ENCODE measurements at regions not wholly inside any gene's neighbourhood (a gene's known extent, or its start where the extent isn't known, plus 50 kb on each side); places are given as distances from the start of the nearest gene placed in this dataset.

- no peaks in the 10 kb centered on the region for H3K79me2 ChIP-seq (replicated peaks; ENCODE audit: insufficient read depth, low read length)
- no peaks in the 10 kb centered on the region for H3K27me3 ChIP-seq (ENCODE audit: insufficient read depth, low read depth, low read length)
- no peaks in the 10 kb centered on the region for H3K36me3 ChIP-seq (ENCODE audit: insufficient read depth, low read length)
- H3K4me2 ChIP-seq (ENCODE audit: low read length): no peak overlapping the region
- no peak overlapping the region for H3K9ac ChIP-seq (ENCODE audit: low read length)
- H3K9me3 ChIP-seq (ENCODE audit: low read length): no peaks in the 10 kb centered on the region
- H3K9me2 ChIP-seq (ENCODE audit: insufficient read depth, low read length): no peaks in the 10 kb centered on the region
- H4K20me1 ChIP-seq (ENCODE audit: insufficient read depth): no peaks in the 10 kb centered on the region
- no peak overlapping the region for H3K4me3 ChIP-seq (ENCODE audit: low read length)
- no peak overlapping the region for H3K27ac ChIP-seq (ENCODE audit: low read length)
- H2AFZ ChIP-seq (ENCODE audit: low read depth, low read length): no peak overlapping the region
- H3F3A ChIP-seq (ENCODE audit: insufficient read depth, low read length, poor library complexity, severe bottlenecking): no peaks in the 10 kb centered on the region
- TF ChIP-seq MXI1 (conservative IDR thresholded peaks at IDR 0.05; ENCODE audit: poor library complexity, severe bottlenecking) (no peak), REST (IDR thresholded peaks at IDR 0.05; ENCODE audit: borderline replicate concordance) (no peak), TAF1 (IDR thresholded peaks at IDR 0.05; ENCODE audit: low read depth) (no peak), SMC3 (conservative IDR thresholded peaks at IDR 0.05; ENCODE audit: poor library complexity) (no peak), POLR2AphosphoS5 (IDR thresholded peaks at IDR 0.05) (no peak), RAD21 (conservative IDR thresholded peaks at IDR 0.05) (no peak), EZH2 (IDR thresholded peaks at IDR 0.05; ENCODE audit: borderline replicate concordance, insufficient read depth, low read length, poor library complexity, severe bottlenecking) (no peak), CTCF (IDR thresholded peaks at IDR 0.05; ENCODE audit: poor library complexity, severe bottlenecking) (no peak), EP300 (conservative IDR thresholded peaks at IDR 0.05; ENCODE audit: poor library complexity, severe bottlenecking) (no peak)
Observed at GRCh38 chr5:74376187-74376586, 264.3 kb downstream of the ENC1 start.

GRCh38 chr5:74375271-74375670, 265.3 kb downstream of the ENC1 start:
- Histone ChIP-seq H3K4me3 (ENCODE audit: low read length) (no peak overlapping the region), H3K9ac (ENCODE audit: low read length) (no peak overlapping the region), H3K27ac (ENCODE audit: low read length) (no peak overlapping the region), H3K9me3 (ENCODE audit: low read length) (no peaks in the 10 kb centered on the region), H3K27me3 (ENCODE audit: insufficient read depth, low read depth, low read length) (no peaks in the 10 kb centered on the region), H3F3A (ENCODE audit: insufficient read depth, low read length, poor library complexity, severe bottlenecking) (no peaks in the 10 kb centered on the region), H2AFZ (ENCODE audit: low read depth, low read length) (no peak overlapping the region), H3K36me3 (ENCODE audit: insufficient read depth, low read length) (no peaks in the 10 kb centered on the region), H4K20me1 (ENCODE audit: insufficient read depth) (no peaks in the 10 kb centered on the region), H3K79me2 (replicated peaks; ENCODE audit: insufficient read depth, low read length) (no peaks in the 10 kb centered on the region), H3K4me2 (ENCODE audit: low read length) (no peak overlapping the region), H3K9me2 (ENCODE audit: insufficient read depth, low read length) (no peaks in the 10 kb centered on the region)
- TF ChIP-seq EZH2 (IDR thresholded peaks at IDR 0.05; ENCODE audit: borderline replicate concordance, insufficient read depth, low read length, poor library complexity, severe bottlenecking) (no peak), SMC3 (conservative IDR thresholded peaks at IDR 0.05; ENCODE audit: poor library complexity) (no peak), RAD21 (conservative IDR thresholded peaks at IDR 0.05) (no peak), POLR2AphosphoS5 (IDR thresholded peaks at IDR 0.05) (no peak), TAF1 (IDR thresholded peaks at IDR 0.05; ENCODE audit: low read depth) (no peak), REST (IDR thresholded peaks at IDR 0.05; ENCODE audit: borderline replicate concordance) (no peak), CTCF (IDR thresholded peaks at IDR 0.05; ENCODE audit: poor library complexity, severe bottlenecking) (no peak), MXI1 (conservative IDR thresholded peaks at IDR 0.05; ENCODE audit: poor library complexity, severe bottlenecking) (no peak), EP300 (conservative IDR thresholded peaks at IDR 0.05; ENCODE audit: poor library complexity, severe bottlenecking) (no peak)
